GM12892 (cell line): ENCODE measurements at regions not wholly inside any gene's neighbourhood (a gene's known extent, or its start where the extent isn't known, plus 50 kb on each side); places are given as distances from the start of the nearest gene placed in this dataset.

Experiments used
- DNase-seq: peaks from one replicate; pipeline ENCODE4 v3.0.0; 2011; ENCODE audit not compliant: insufficient read length
- FAIRE-seq: peaks from 2 replicates; lab custom pipeline; 2011; peaks lifted over from hg19 to GRCh38; lab: Jason Lieb, UNC
- POLR2A ChIP-seq: IDR thresholded peaks from 2 replicates; pipeline ENCODE4 v1.6.1; 2011; ENCODE audit warnings: low read depth, low read length, control low read depth
- POLR2AphosphoS5 ChIP-seq: IDR thresholded peaks from 2 replicates; pipeline ENCODE4 v1.6.1; 2011; ENCODE audit warnings: low read depth, low read length, control low read depth
- TAF1 ChIP-seq: IDR thresholded peaks from 2 replicates; pipeline ENCODE4 v1.6.1; 2011; ENCODE audit warnings: low read depth, mild to moderate bottlenecking, control low read depth, low read length, borderline replicate concordance

- TF ChIP-seq POLR2AphosphoS5: no peak
- TF ChIP-seq TAF1: no peak
- no peak for TF ChIP-seq POLR2A
- FAIRE-seq (no peak), DNase-seq (no peak)
Observed at GRCh38 chr20:11230999-11231398, 557.2 kb upstream of the JAG1 start.

GRCh38 chr20:11231742-11232648, 558.2 kb upstream of the JAG1 start:
- DNase-seq: no peak
- no peak for TF ChIP-seq TAF1
- no peak for TF ChIP-seq POLR2AphosphoS5
- TF ChIP-seq POLR2A: no peak
- FAIRE-seq: no peak

GRCh38 chr20:11232896-11233295, 559.1 kb upstream of the JAG1 start:
- FAIRE-seq (no peak), DNase-seq (no peak)
- no peak for TF ChIP-seq POLR2A
- no peak for TF ChIP-seq TAF1
- no peak for TF ChIP-seq POLR2AphosphoS5

GRCh38 chr20:11234181-11234580, 560.4 kb upstream of the JAG1 start:
- DNase-seq: no peak
- no peak for FAIRE-seq
- TF ChIP-seq TAF1: no peak
- no peak for TF ChIP-seq POLR2A
- TF ChIP-seq POLR2AphosphoS5: no peak

GRCh38 chr20:11234608-11235007, 560.8 kb upstream of the JAG1 start:
- TF ChIP-seq POLR2AphosphoS5 (no peak), POLR2A (no peak), TAF1 (no peak)
- DNase-seq (no peak), FAIRE-seq (no peak)

GRCh38 chr20:11235058-11235457, 561.3 kb upstream of the JAG1 start:
- TF ChIP-seq TAF1 (no peak), POLR2AphosphoS5 (no peak), POLR2A (no peak)
- no peak for DNase-seq
- no peak for FAIRE-seq

GRCh38 chr20:11242320-11242719, 568.5 kb upstream of the JAG1 start:
- FAIRE-seq: no peak
- TF ChIP-seq TAF1 (no peak), POLR2A (no peak), POLR2AphosphoS5 (no peak)
- no peak for DNase-seq

- FAIRE-seq: no peak
- TF ChIP-seq POLR2A: no peak
- no peak for TF ChIP-seq POLR2AphosphoS5
Observed at GRCh38 chr20:11245431-11245830, 571.6 kb upstream of the JAG1 start.

GRCh38 chr20:11246251-11246775, 572.5 kb upstream of the JAG1 start:
- no peak for FAIRE-seq
- DNase-seq: no peak
- TF ChIP-seq POLR2AphosphoS5: no peak
- no peak for TF ChIP-seq TAF1
- no peak for TF ChIP-seq POLR2A

More at GRCh38 chr20:11245431-11245830, 571.6 kb upstream of the JAG1 start:
- no peak for DNase-seq

- DNase-seq: no peak
- no peak for TF ChIP-seq POLR2AphosphoS5
- TF ChIP-seq TAF1: no peak
- no peak for TF ChIP-seq POLR2A
- no peak for FAIRE-seq
Observed at GRCh38 chr20:11247046-11248010, 573.5 kb upstream of the JAG1 start.

GRCh38 chr20:11248011-11248409, 574.2 kb upstream of the JAG1 start:
- DNase-seq: no peak
- FAIRE-seq: no peak
- TF ChIP-seq TAF1 (no peak), POLR2AphosphoS5 (no peak), POLR2A (no peak)
